Neural crest cell (in vitro differentiated cells): ENCODE measurements at regions not wholly inside any gene's neighbourhood (a gene's known extent, or its start where the extent isn't known, plus 50 kb on each side); places are given as distances from the start of the nearest gene placed in this dataset.
A peak's percentile ranks its signal among the peaks of the same experiment; 100 is the strongest.
"Not testable (repeated sequence)": the region's sequence is repeated elsewhere in the genome, so short reads cannot be mapped to it uniquely, and the experiment has no call there.

ENCODE experiments used
- DNase-seq: peaks from one replicate; pipeline ENCODE4 v3.0.0; 2021; ENCODE audit warnings: low read depth, mixed read lengths, low spot score
- H3K27ac Mint-ChIP-seq: one replicate; pipeline ENCODE4 v1.8.0; 2021; ENCODE audit warnings: mild to moderate bottlenecking, mixed read lengths; ENCODE audit not compliant: unreplicated experiment
- H3K27me3 Mint-ChIP-seq: 2 replicates; pipeline ENCODE4 v1.8.0; 2021; ENCODE audit warnings: low read depth, mild to moderate bottlenecking, mixed read lengths
- H3K36me3 Mint-ChIP-seq: 2 replicates; pipeline ENCODE4 v1.8.0; 2021; ENCODE audit warnings: low read depth, mild to moderate bottlenecking, mixed read lengths
- H3K4me1 Mint-ChIP-seq: 2 replicates; pipeline ENCODE4 v1.8.0; 2021; ENCODE audit warnings: mixed read lengths
- H3K4me3 Mint-ChIP-seq: one replicate; pipeline ENCODE4 v1.8.0; 2021; ENCODE audit warnings: mild to moderate bottlenecking, mixed read lengths
- H3K9me3 Mint-ChIP-seq: 2 replicates; pipeline ENCODE4 v1.8.0; 2021; ENCODE audit warnings: mixed read lengths
- TF ChIP-seq, protein P1 (sequence below): fragments of 200-600 bp; sonication (generic); conservative IDR thresholded peaks from 2 replicates; pipeline ENCODE4 v1.5.0; 2021; ENCODE audit warnings: antibody characterized with exemption, mild to moderate bottlenecking

- peaks cover 19% of the 10 kb centered on the region for H3K4me1 Mint-ChIP-seq
- TF ChIP-seq, protein P1, sequence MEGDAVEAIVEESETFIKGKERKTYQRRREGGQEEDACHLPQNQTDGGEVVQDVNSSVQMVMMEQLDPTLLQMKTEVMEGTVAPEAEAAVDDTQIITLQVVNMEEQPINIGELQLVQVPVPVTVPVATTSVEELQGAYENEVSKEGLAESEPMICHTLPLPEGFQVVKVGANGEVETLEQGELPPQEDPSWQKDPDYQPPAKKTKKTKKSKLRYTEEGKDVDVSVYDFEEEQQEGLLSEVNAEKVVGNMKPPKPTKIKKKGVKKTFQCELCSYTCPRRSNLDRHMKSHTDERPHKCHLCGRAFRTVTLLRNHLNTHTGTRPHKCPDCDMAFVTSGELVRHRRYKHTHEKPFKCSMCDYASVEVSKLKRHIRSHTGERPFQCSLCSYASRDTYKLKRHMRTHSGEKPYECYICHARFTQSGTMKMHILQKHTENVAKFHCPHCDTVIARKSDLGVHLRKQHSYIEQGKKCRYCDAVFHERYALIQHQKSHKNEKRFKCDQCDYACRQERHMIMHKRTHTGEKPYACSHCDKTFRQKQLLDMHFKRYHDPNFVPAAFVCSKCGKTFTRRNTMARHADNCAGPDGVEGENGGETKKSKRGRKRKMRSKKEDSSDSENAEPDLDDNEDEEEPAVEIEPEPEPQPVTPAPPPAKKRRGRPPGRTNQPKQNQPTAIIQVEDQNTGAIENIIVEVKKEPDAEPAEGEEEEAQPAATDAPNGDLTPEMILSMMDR, result no peak
- H3K9me3 Mint-ChIP-seq, result peaks cover 6% of the 10 kb centered on the region
- no peaks in the 10 kb centered on the region for H3K36me3 Mint-ChIP-seq
- no peak overlapping the region for H3K4me3 Mint-ChIP-seq
- H3K27me3 Mint-ChIP-seq, result no peaks in the 10 kb centered on the region
- H3K27ac Mint-ChIP-seq, result no peak overlapping the region
- no peak for DNase-seq
Observed at GRCh38 chr2:175853616-175853890, 148.5 kb downstream of the LNPK start.

- DNase-seq, result no peak
- peaks cover 7% of the 10 kb centered on the region for H3K9me3 Mint-ChIP-seq
- H3K27ac Mint-ChIP-seq, result peak overlapping the region; percentile 70
- peaks cover 19% of the 10 kb centered on the region for H3K4me1 Mint-ChIP-seq
- H3K4me3 Mint-ChIP-seq, result no peak overlapping the region
- no peaks in the 10 kb centered on the region for H3K27me3 Mint-ChIP-seq
- no peaks in the 10 kb centered on the region for H3K36me3 Mint-ChIP-seq
- TF ChIP-seq, protein P1, result no peak
Observed at GRCh38 chr2:175852879-175853615, 149.0 kb downstream of the LNPK start.

- TF ChIP-seq, protein P1, result no peak
- no peak for DNase-seq
- Mint-ChIP-seq H3K27ac (no peak overlapping the region), H3K27me3 (no peaks in the 10 kb centered on the region), H3K4me1 (peaks cover 13% of the 10 kb centered on the region), H3K9me3 (peaks cover 4% of the 10 kb centered on the region), H3K4me3 (no peak overlapping the region), H3K36me3 (no peaks in the 10 kb centered on the region)
Observed at GRCh38 chr2:175847128-175847527, 154.9 kb downstream of the LNPK start.

DNA sequence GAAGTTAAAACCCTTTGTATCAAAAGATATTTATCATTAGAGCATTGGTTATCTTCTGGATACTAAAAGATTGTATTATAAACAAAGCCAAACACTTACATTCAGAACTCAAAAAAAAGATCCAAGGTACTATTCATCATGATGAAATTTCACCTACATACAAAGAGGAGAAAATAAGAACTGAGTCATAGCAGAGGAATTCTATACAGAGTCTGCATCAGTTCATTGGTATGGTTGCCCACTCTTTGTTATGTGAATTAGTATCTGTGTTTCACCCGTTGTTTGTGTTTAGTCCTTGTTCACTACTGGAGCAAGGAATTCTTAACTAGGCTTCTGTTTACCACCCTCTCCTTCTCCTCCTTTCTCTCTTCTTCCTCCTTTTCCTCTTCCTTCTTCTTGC is 157.9 kb downstream of the LNPK start:
- H3K27me3 Mint-ChIP-seq, result no peaks in the 10 kb centered on the region
- no peaks in the 10 kb centered on the region for H3K36me3 Mint-ChIP-seq
- TF ChIP-seq, protein P1, result no peak
- peaks cover 8% of the 10 kb centered on the region for H3K9me3 Mint-ChIP-seq
- peaks cover 13% of the 10 kb centered on the region for H3K4me1 Mint-ChIP-seq
- H3K27ac Mint-ChIP-seq, result no peak overlapping the region
- no peak overlapping the region for H3K4me3 Mint-ChIP-seq
- DNase-seq, result no peak

DNA sequence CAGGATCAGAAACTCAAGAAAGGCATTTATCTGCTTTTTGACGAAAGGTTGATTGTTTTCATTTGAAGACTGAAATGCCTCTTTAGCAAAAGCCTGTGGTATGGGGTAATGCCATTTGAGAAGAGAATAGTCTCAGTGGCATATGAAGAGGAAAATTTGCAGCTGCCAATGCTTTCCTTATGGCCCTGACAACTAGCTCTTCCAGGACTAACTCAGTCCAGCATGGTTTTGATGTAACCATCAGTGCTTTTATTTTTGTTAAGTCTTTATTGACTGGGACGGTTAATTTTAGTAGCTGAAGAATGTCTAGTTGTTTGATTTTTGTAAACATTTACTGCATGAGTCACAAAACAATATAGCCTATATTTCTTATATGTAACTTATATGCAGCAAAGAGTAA is 158.4 kb downstream of the LNPK start:
- Mint-ChIP-seq H3K9me3 (peaks cover 8% of the 10 kb centered on the region), H3K36me3 (no peaks in the 10 kb centered on the region), H3K4me1 (peaks cover 13% of the 10 kb centered on the region), H3K4me3 (no peak overlapping the region), H3K27me3 (no peaks in the 10 kb centered on the region), H3K27ac (no peak overlapping the region)
- DNase-seq, result no peak
- TF ChIP-seq, protein P1, result no peak

GRCh38 chr2:175842996-175843395 is 159.1 kb downstream of the LNPK start:
- H3K27ac Mint-ChIP-seq, result no peak overlapping the region
- TF ChIP-seq, protein P1, result no peak
- no peak overlapping the region for H3K4me3 Mint-ChIP-seq
- H3K4me1 Mint-ChIP-seq, result peaks cover 13% of the 10 kb centered on the region
- DNase-seq, result no peak
- H3K9me3 Mint-ChIP-seq, result peaks cover 5% of the 10 kb centered on the region
- H3K36me3 Mint-ChIP-seq, result no peaks in the 10 kb centered on the region
- no peaks in the 10 kb centered on the region for H3K27me3 Mint-ChIP-seq

GRCh38 chr2:175840765-175841164 is 161.3 kb downstream of the LNPK start:
- H3K27ac Mint-ChIP-seq, DNase-seq, H3K36me3 Mint-ChIP-seq, H3K27me3 Mint-ChIP-seq, H3K9me3 Mint-ChIP-seq, H3K4me3 Mint-ChIP-seq: not testable (repeated sequence)
- peaks cover 12% of the 10 kb centered on the region for H3K4me1 Mint-ChIP-seq
